ENCODE measurements at regions not wholly inside any gene's neighbourhood (a gene's known extent, or its start where the extent isn't known, plus 50 kb on each side); places are given as distances from the start of the nearest gene placed in this dataset.

- TF ChIP-seq CTCF (IDR thresholded peaks at IDR 0.05; ENCODE audit: low read length) (no peak), EZH2 (optimal IDR thresholded peaks at IDR 0.05; ENCODE audit: low read depth, low read length) (no peak), EZH2phosphoT487 (IDR thresholded peaks at IDR 0.05; ENCODE audit: low read length) (no peak)
Measured at GRCh38 chr9:38228331-38229103, 159.5 kb upstream of the SHB start.

Data from MM.1S (cell line).